Fibroblast of pulmonary artery (primary cell): ENCODE measurements at regions not wholly inside any gene's neighbourhood (a gene's known extent, or its start where the extent isn't known, plus 50 kb on each side); places are given as distances from the start of the nearest gene placed in this dataset.

Source experiments
- DNase-seq: peaks from one replicate; pipeline ENCODE4 v3.0.0-alpha.2; 2010; ENCODE audit warnings: low read depth
- H3K4me3 ChIP-seq: replicated peaks from 2 replicates; pipeline ENCODE4 v1.5.1; 2011; ENCODE audit warnings: low read depth, mild to moderate bottlenecking, control low read depth, low read length, moderate library complexity
- CTCF ChIP-seq: IDR thresholded peaks from 2 replicates; pipeline ENCODE4 v1.5.1; 2011; ENCODE audit warnings: mild to moderate bottlenecking, control low read depth, low read length, inconsistent platforms; ENCODE audit errors: missing control alignments

GRCh38 chr13:105426441-105426840 is 1109.0 kb downstream of the EFNB2 start:
- no peak for DNase-seq
- H3K4me3 ChIP-seq = no peak overlapping the region
- no peak for TF ChIP-seq CTCF

- DNase-seq = no peak
- no peak overlapping the region for H3K4me3 ChIP-seq
- no peak for TF ChIP-seq CTCF
Observed at GRCh38 chr13:105414639-105415038, 1120.8 kb downstream of the EFNB2 start.

DNA sequence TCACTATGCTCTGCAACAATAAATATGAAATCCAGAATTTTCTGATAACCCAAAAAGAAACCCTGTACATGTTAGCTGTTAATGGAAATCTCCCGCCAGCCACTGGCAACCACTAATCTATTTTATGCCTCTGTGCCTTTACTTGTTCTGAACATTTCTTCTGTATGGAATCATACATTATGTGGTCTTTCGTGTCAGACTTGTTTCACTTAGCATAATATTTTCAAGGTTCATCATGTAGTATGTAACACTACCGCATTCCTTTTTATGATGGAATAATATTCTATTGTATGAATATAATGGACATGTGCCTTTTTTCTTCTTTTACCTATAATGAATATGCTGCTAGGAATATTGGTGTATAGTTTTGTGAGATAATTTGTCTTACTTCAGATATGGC is 1123.3 kb downstream of the EFNB2 start:
- H3K4me3 ChIP-seq = no peak overlapping the region
- DNase-seq = no peak
- TF ChIP-seq CTCF = no peak

DNA sequence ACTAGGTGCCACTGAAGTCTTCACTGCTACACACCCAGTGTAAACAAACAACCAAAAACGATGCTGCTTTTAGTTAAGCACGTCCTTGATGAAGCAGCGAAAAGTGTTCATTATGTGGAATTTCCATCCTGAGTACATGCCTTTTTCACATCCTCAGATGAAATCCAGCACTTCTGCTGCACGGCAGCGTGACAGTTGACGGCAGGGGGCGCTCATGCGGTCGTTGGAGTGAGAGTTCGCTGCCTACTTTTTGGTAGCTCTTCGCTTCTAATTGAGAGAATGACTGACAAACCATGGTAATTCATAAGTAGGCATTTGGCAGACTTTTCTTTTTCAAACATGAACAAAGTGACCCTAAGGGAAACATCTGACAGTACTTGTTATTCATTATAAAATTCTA is 1124.9 kb downstream of the EFNB2 start:
- H3K4me3 ChIP-seq = peak overlapping the region; percentile 23
- DNase-seq = peak; percentile 51
- TF ChIP-seq CTCF = peak; percentile 68

DNA sequence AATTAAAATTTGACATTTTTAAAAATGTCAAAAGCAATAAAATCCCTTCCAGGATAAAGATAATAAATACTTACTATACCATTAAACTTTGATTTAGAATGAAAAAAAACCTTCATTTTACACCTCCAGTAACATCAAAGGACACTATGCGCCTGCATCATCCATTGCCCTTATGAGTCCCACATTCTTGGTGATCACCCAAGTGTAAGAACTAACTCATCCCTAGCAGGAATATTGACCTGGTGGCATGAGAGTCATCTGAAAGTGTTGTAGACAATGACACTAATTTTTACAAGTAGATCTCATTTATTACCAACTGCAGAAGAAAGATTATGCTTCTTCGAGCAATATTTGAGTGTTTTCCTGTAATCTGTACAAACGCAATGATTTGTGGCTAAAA is 1128.9 kb downstream of the EFNB2 start:
- no peak for DNase-seq
- no peak for TF ChIP-seq CTCF

GRCh38 chr13:105403086-105403485 is 1132.4 kb downstream of the EFNB2 start:
- TF ChIP-seq CTCF = no peak
- DNase-seq = no peak
- no peak overlapping the region for H3K4me3 ChIP-seq

More for the DNA sequence above, 1128.9 kb downstream of the EFNB2 start:
- H3K4me3 ChIP-seq = no peak overlapping the region

- DNase-seq = no peak
- TF ChIP-seq CTCF = no peak
- no peak overlapping the region for H3K4me3 ChIP-seq
Observed at GRCh38 chr13:105395041-105395440, 1140.4 kb downstream of the EFNB2 start.
